KMS-11 (cell line): ENCODE measurements at regions not wholly inside any gene's neighbourhood (a gene's known extent, or its start where the extent isn't known, plus 50 kb on each side); places are given as distances from the start of the nearest gene placed in this dataset.

Source experiments
- H2AFZ ChIP-seq: fragments of 200-600 bp; sonication (generic); 2 replicates; pipeline ENCODE4 v1.6.1; 2016; ENCODE audit warnings: antibody characterized with exemption, mixed run types, low read depth
- H3K27ac ChIP-seq: fragments of 200-600 bp; sonication (generic); 2 replicates; pipeline ENCODE4 v1.6.1; 2016; ENCODE audit warnings: mild to moderate bottlenecking, mixed run types
- H3K27me3 ChIP-seq: fragments of 200-600 bp; sonication (generic); 2 replicates; pipeline ENCODE4 v1.6.1; 2017; ENCODE audit warnings: mild to moderate bottlenecking, low read depth, mixed run types, moderate library complexity; ENCODE audit not compliant: insufficient read depth
- H3K36me3 ChIP-seq: fragments of 200-600 bp; sonication (generic); 2 replicates; pipeline ENCODE4 v1.6.1; 2017; ENCODE audit warnings: mild to moderate bottlenecking, mixed run types; ENCODE audit not compliant: insufficient read depth
- H3K4me1 ChIP-seq: fragments of 200-600 bp; sonication (generic); 2 replicates; pipeline ENCODE4 v1.6.1; 2016; ENCODE audit warnings: mild to moderate bottlenecking, low read depth, mixed run types; ENCODE audit not compliant: poor library complexity, severe bottlenecking
- H3K4me2 ChIP-seq: fragments of 200-600 bp; sonication (generic); 2 replicates; pipeline ENCODE4 v1.7.0; 2016; ENCODE audit warnings: mild to moderate bottlenecking, mixed run types
- H3K4me3 ChIP-seq: fragments of 200-600 bp; sonication (generic); IDR thresholded peaks from 2 replicates; pipeline ENCODE4 v1.6.1; 2017; ENCODE audit warnings: low read depth, low read length, mixed read lengths; ENCODE audit not compliant: insufficient read depth
- H3K79me2 ChIP-seq: fragments of 200-600 bp; sonication (generic); 2 replicates; pipeline ENCODE4 v1.6.1; 2016; ENCODE audit warnings: low read depth, mixed run types; ENCODE audit not compliant: insufficient read depth
- H3K9ac ChIP-seq: fragments of 200-600 bp; sonication (generic); 2 replicates; pipeline ENCODE4 v1.6.1; 2016; ENCODE audit warnings: mild to moderate bottlenecking, mixed run types
- H4K20me1 ChIP-seq: fragments of 200-600 bp; sonication (generic); 2 replicates; pipeline ENCODE4 v1.6.1; 2016; ENCODE audit warnings: mild to moderate bottlenecking, mixed run types; ENCODE audit not compliant: insufficient read depth
- TF ChIP-seq, protein P1 (sequence below): fragments of 200-600 bp; sonication (generic); conservative IDR thresholded peaks from 2 replicates; pipeline ENCODE4 v1.6.1; 2017; ENCODE audit warnings: low read depth, mild to moderate bottlenecking, antibody characterized with exemption, low read length, moderate library complexity, mixed read lengths

DNA sequence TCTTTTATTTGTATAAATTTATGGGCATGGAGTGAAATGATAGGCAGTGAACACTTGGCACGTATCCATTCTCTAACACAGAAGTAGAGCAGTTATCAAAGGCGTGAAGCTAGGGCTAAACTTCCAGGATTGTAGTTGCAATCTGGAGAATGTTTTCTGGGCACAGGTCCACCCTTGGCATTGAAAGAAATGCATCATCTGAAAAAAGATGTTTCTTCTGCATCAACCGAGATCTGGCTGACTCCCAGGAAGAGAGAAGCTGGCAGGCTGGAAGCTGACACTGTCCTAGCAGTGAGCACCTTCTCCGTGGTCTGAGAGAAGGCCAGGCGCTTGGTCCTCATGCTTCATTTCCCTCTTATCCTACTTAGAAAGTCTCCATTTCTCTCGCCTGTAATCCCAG, 600.0 kb downstream of the BRD1 start:
- no peak overlapping the region for H3K4me2 ChIP-seq
- H3K36me3 ChIP-seq = no peaks in the 10 kb centered on the region
- no peak overlapping the region for H3K9ac ChIP-seq
- H3K4me1 ChIP-seq = no peaks in the 10 kb centered on the region
- TF ChIP-seq, protein P1, sequence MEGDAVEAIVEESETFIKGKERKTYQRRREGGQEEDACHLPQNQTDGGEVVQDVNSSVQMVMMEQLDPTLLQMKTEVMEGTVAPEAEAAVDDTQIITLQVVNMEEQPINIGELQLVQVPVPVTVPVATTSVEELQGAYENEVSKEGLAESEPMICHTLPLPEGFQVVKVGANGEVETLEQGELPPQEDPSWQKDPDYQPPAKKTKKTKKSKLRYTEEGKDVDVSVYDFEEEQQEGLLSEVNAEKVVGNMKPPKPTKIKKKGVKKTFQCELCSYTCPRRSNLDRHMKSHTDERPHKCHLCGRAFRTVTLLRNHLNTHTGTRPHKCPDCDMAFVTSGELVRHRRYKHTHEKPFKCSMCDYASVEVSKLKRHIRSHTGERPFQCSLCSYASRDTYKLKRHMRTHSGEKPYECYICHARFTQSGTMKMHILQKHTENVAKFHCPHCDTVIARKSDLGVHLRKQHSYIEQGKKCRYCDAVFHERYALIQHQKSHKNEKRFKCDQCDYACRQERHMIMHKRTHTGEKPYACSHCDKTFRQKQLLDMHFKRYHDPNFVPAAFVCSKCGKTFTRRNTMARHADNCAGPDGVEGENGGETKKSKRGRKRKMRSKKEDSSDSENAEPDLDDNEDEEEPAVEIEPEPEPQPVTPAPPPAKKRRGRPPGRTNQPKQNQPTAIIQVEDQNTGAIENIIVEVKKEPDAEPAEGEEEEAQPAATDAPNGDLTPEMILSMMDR = no peak
- no peak overlapping the region for H3K4me3 ChIP-seq
- no peak overlapping the region for H3K27ac ChIP-seq
- H3K27me3 ChIP-seq = no peaks in the 10 kb centered on the region
- H2AFZ ChIP-seq = no peak overlapping the region
- H4K20me1 ChIP-seq = no peaks in the 10 kb centered on the region
- no peaks in the 10 kb centered on the region for H3K79me2 ChIP-seq

DNA sequence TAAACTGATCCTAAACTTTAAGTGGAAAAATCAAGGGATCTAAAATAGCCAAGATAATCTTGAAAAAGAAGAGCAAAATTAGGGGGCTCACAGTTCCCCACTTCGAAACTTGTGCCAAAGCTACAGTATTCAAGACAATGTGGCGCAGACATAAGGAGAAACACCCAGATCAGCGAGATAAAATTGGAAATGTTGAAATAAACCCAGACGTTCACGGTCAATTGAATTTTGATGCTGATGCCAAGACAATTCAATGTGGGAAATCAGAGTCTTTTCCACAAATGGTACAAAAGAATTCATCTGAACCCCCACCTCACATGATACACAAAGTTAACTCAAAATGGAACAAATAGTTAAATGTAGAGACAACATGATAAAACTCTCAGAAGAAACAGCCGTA, 601.6 kb downstream of the BRD1 start:
- Histone ChIP-seq H2AFZ (no peak overlapping the region), H3K4me2 (no peak overlapping the region), H3K27ac (no peak overlapping the region), H3K4me3 (no peak overlapping the region), H3K79me2 (no peaks in the 10 kb centered on the region), H3K27me3 (no peaks in the 10 kb centered on the region), H4K20me1 (no peaks in the 10 kb centered on the region), H3K36me3 (no peaks in the 10 kb centered on the region), H3K4me1 (no peaks in the 10 kb centered on the region), H3K9ac (no peak overlapping the region)
- TF ChIP-seq, protein P1 = no peak

DNA sequence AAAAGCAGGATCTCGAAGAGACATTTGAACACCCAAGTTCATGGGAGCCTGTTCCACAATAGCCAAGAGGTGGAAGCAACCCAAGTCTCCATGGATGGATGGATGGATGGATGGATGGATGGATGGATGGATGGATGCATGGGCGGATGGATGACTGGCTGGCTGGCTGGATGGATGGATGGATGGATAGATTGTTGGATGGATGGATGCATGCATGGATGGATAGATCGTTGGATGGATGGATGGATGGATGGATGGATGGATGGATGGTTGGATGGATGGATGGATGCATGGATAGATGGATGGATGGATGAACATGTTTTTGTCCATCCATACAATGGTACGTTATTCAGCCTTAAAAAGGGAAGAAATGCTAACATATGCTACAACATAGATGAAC, 603.4 kb downstream of the BRD1 start:
- Histone ChIP-seq H2AFZ (no peak overlapping the region), H3K9ac (no peak overlapping the region), H3K4me3 (no peak overlapping the region), H3K4me2 (no peak overlapping the region), H3K27ac (no peak overlapping the region), H4K20me1 (no peaks in the 10 kb centered on the region), H3K27me3 (no peaks in the 10 kb centered on the region), H3K36me3 (no peaks in the 10 kb centered on the region), H3K4me1 (no peaks in the 10 kb centered on the region), H3K79me2 (no peaks in the 10 kb centered on the region)
- TF ChIP-seq, protein P1 = no peak

DNA sequence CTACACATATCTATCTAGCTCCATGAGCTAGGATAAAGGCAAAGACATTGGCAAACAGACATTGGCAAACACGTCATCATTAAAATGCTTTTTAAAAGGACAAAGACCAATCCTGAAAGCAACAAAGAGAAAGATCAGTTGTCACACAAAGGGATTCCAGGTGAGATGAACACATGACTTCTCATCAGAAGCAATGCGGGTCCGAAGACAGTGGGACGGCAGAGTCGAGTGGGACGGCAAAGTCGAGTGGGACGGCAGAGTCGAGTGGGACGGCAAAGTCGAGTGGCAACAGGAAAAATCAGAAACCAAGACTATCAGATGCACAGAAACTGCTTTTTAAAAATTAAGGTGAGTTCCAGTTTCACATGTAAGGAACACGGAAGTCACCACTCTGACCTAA, 609.5 kb downstream of the BRD1 start:
- H3K4me2 ChIP-seq = no peak overlapping the region
- H3K79me2 ChIP-seq = no peaks in the 10 kb centered on the region
- H3K4me1 ChIP-seq = no peaks in the 10 kb centered on the region
- H3K27me3 ChIP-seq = no peaks in the 10 kb centered on the region
- TF ChIP-seq, protein P1 = no peak
- H3K36me3 ChIP-seq = no peaks in the 10 kb centered on the region
- H2AFZ ChIP-seq = no peak overlapping the region
- H3K4me3 ChIP-seq = no peak overlapping the region
- H3K9ac ChIP-seq = no peak overlapping the region
- H3K27ac ChIP-seq = no peak overlapping the region
- no peaks in the 10 kb centered on the region for H4K20me1 ChIP-seq

DNA sequence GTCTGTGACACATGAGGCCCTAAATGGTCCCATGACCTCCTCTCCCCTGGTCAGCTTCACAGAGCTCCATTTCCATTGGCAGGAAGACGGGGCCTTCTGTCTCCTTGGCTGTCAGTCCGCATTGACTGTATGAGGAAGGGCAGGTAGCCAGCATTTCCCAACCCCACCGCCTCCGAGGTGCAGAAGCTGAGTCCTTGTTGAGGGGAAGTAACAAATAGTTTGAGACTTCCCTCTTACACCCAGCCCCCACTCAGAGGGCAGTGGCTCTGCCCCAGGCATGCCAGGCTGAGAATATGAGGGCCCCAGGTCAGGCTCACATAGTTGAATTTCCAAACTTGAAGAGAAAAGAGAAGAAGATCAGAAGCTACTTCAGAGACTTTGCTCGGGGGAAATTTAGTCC, 611.1 kb downstream of the BRD1 start:
- Histone ChIP-seq H3K27me3 (no peaks in the 10 kb centered on the region), H3K4me1 (no peaks in the 10 kb centered on the region), H3K4me2 (no peak overlapping the region), H3K9ac (no peak overlapping the region), H4K20me1 (no peaks in the 10 kb centered on the region), H3K4me3 (no peak overlapping the region), H3K79me2 (no peaks in the 10 kb centered on the region), H2AFZ (no peak overlapping the region), H3K36me3 (no peaks in the 10 kb centered on the region), H3K27ac (no peak overlapping the region)
- TF ChIP-seq, protein P1 = no peak
